Activated naive CD4-positive, alpha-beta T cell treated with anti-CD3 and anti-CD28 coated beads, Interleukin-2, amount 10 ng/mL, durations not matched to agents 7 days and 5 days (primary cell): ENCODE measurements at regions not wholly inside any gene's neighbourhood (a gene's known extent, or its start where the extent isn't known, plus 50 kb on each side); places are given as distances from the start of the nearest gene placed in this dataset.
"Not testable (repeated sequence)": the region's sequence is repeated elsewhere in the genome, so short reads cannot be mapped to it uniquely, and the experiment has no call there.

Source experiments
- CTCF ChIA-PET: fragments of 350-600 bp; sonication (Branson Sonifier 250); formaldehyde crosslinking; loops from one replicate; lab custom pipeline; 2021; ENCODE audit warnings: antibody characterized with exemption; lab: Charles Lee
- DNase-seq: peaks from one replicate; pipeline ENCODE4 v3.0.0-alpha.2; 2020
- H3K27ac Mint-ChIP-seq: one replicate; pipeline ENCODE4 v1.8.0; 2021; ENCODE audit warnings: mild to moderate bottlenecking, moderate library complexity, mixed read lengths
- H3K27me3 Mint-ChIP-seq: one replicate; pipeline ENCODE4 v1.8.0; 2021; ENCODE audit warnings: mild to moderate bottlenecking, mixed read lengths
- H3K36me3 Mint-ChIP-seq: one replicate; pipeline ENCODE4 v1.8.0; 2021; ENCODE audit warnings: mixed read lengths
- H3K4me1 Mint-ChIP-seq: one replicate; pipeline ENCODE4 v1.8.0; 2021; ENCODE audit warnings: mixed read lengths
- H3K4me3 Mint-ChIP-seq: one replicate; pipeline ENCODE4 v1.8.0; 2021; ENCODE audit warnings: mild to moderate bottlenecking, moderate library complexity, mixed read lengths
- H3K9me3 Mint-ChIP-seq: one replicate; pipeline ENCODE4 v1.8.0; 2021; ENCODE audit warnings: mixed read lengths

GRCh38 chr12:88814779-88815178 lies 234.5 kb upstream of the KITLG start:
- H3K27ac Mint-ChIP-seq: no peak overlapping the region
- H3K4me1 Mint-ChIP-seq: no peaks in the 10 kb centered on the region
- H3K27me3 Mint-ChIP-seq: no peaks in the 10 kb centered on the region
- H3K36me3 Mint-ChIP-seq: no peaks in the 10 kb centered on the region
- CTCF ChIA-PET: no interaction called here
- no peak for DNase-seq
- H3K4me3 Mint-ChIP-seq: no peak overlapping the region
- no peaks in the 10 kb centered on the region for H3K9me3 Mint-ChIP-seq

DNA sequence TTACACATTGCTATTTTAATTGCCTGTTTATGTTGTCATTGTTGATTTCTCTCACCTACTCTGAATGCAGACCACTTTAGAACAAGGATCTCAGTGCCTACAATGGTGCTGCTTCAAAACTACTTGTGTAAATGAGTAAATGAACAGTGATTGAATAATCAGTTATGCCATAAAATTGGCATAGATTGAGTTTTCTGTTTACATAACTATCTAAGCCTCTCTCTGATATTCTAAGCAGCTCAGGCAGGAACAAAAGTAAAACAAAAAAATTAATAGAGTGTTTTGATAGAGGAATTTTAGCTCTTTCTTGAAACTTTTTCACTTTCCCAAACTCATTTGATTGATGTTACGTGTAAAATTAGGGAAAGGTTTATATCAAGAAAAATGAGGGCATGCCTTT lies 232.3 kb upstream of the KITLG start:
- Mint-ChIP-seq H3K4me1 (no peaks in the 10 kb centered on the region), H3K27ac (no peak overlapping the region), H3K4me3 (no peak overlapping the region), H3K36me3 (no peaks in the 10 kb centered on the region), H3K27me3 (no peaks in the 10 kb centered on the region), H3K9me3 (no peaks in the 10 kb centered on the region)
- CTCF ChIA-PET: no interaction called here
- no peak for DNase-seq

DNA sequence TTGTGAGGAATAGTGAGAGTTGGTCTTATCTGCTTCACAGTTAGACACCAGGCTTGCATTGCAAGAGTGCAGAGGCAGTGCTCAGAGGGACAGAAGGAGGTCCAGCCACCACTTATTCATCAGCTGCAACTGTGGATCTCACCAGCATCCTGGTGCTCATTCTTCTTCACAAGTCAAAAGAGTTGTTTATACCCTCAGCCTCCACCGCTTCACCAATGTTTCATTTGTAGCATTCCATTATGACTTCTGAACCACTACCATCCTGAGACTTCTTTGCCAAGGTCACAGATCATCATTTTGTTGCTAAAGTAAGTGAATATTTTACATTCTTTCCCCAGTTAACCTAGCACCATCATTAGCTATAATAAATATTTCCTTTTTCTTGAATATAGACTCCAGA lies 230.5 kb upstream of the KITLG start:
- DNase-seq: no peak
- CTCF ChIA-PET: no interaction called here
- H3K27ac Mint-ChIP-seq: no peak overlapping the region
- H3K4me1 Mint-ChIP-seq: no peaks in the 10 kb centered on the region
- no peaks in the 10 kb centered on the region for H3K9me3 Mint-ChIP-seq
- H3K4me3 Mint-ChIP-seq: no peak overlapping the region
- no peaks in the 10 kb centered on the region for H3K27me3 Mint-ChIP-seq
- no peaks in the 10 kb centered on the region for H3K36me3 Mint-ChIP-seq

DNA sequence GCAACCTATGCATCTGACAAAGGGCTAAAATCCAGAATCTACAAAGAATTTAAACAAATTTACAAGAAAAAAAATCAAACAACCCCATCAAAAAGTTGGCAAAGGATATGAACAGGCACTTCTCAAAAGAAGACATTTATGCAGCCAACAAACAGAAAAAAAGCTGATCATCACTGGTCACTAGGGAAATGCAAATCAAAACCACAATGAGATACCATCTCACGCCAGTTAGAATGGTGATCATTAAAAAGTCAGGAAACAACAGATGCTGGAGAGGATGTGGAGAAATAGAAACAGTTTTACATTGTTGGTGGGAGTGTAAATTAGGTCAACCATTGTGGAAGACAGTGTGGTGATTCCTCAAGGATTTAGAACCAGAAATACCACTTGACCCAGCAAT lies 229.6 kb upstream of the KITLG start:
- H3K4me3 Mint-ChIP-seq, H3K36me3 Mint-ChIP-seq, H3K4me1 Mint-ChIP-seq, H3K9me3 Mint-ChIP-seq, DNase-seq, CTCF ChIA-PET, H3K27me3 Mint-ChIP-seq, H3K27ac Mint-ChIP-seq: not testable (repeated sequence)

DNA sequence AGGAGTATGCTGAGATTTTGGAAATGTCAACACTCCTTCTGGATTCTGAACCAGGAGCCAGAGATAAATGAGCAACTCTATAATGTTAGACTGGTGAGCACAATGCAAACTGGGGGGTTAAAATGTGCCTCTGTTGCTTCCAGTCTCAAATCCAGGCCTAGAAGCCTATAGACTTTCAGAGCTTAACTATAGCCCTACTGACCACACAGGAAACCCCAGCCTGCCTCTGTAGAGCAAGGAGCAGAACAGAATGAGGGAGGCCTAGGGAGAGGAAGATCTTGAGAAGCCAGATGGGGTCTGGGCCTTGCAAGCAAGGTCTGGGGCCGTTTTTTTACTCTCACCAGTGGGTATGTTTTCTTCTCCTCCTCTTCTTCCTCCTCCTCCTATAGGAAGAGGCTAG lies 225.4 kb upstream of the KITLG start:
- Mint-ChIP-seq H3K27ac (no peak overlapping the region), H3K4me3 (no peak overlapping the region), H3K4me1 (no peaks in the 10 kb centered on the region), H3K36me3 (no peaks in the 10 kb centered on the region), H3K9me3 (no peaks in the 10 kb centered on the region), H3K27me3 (no peaks in the 10 kb centered on the region)
- no peak for DNase-seq
- CTCF ChIA-PET: no interaction called here

GRCh38 chr12:88805286-88805685 lies 225.0 kb upstream of the KITLG start:
- H3K4me3 Mint-ChIP-seq: no peak overlapping the region
- H3K9me3 Mint-ChIP-seq: no peaks in the 10 kb centered on the region
- CTCF ChIA-PET: no interaction called here
- no peaks in the 10 kb centered on the region for H3K27me3 Mint-ChIP-seq
- H3K36me3 Mint-ChIP-seq: no peaks in the 10 kb centered on the region
- DNase-seq: no peak
- H3K27ac Mint-ChIP-seq: no peak overlapping the region
- no peaks in the 10 kb centered on the region for H3K4me1 Mint-ChIP-seq

DNA sequence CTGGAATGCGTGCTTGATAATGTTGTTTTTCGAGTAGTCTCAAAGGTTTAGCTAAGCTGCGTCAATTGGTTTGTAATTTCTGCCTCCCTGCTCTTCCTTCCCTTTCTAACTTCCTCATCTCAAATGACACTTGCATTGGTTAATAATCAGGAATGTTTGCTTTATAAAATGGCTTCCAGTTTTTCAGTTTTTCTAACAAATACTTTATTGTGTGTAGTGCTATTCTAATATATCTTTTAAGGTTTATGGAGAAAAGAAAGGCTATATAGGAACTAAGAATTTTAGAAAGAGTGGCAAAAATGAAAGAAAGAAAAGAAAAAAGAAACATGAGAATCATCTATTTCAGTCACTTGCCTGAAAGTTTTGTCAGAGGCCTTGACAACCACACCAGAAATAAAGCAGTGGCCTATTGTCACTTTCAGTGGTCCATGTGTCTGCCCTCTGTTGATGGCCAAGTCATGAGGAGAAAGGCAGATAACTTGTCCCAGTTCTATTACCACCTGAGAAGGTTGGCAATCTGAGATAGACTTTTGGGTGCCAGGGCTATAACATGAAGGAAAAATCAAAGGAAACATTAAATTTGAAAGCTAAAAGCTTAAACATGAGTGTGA lies 221.9 kb upstream of the KITLG start:
- DNase-seq: no peak
- H3K4me3 Mint-ChIP-seq: no peak overlapping the region
- H3K9me3 Mint-ChIP-seq: no peaks in the 10 kb centered on the region
- CTCF ChIA-PET: no interaction called here
- no peaks in the 10 kb centered on the region for H3K27me3 Mint-ChIP-seq
- no peaks in the 10 kb centered on the region for H3K36me3 Mint-ChIP-seq
- H3K4me1 Mint-ChIP-seq: no peaks in the 10 kb centered on the region
- H3K27ac Mint-ChIP-seq: no peak overlapping the region

- CTCF ChIA-PET: no interaction called here
- H3K27ac Mint-ChIP-seq: no peak overlapping the region
- no peak for DNase-seq
- H3K36me3 Mint-ChIP-seq: no peaks in the 10 kb centered on the region
- H3K4me1 Mint-ChIP-seq: no peaks in the 10 kb centered on the region
- H3K27me3 Mint-ChIP-seq: no peaks in the 10 kb centered on the region
- no peak overlapping the region for H3K4me3 Mint-ChIP-seq
- no peaks in the 10 kb centered on the region for H3K9me3 Mint-ChIP-seq
Observed at GRCh38 chr12:88801227-88802095, 221.2 kb upstream of the KITLG start.

DNA sequence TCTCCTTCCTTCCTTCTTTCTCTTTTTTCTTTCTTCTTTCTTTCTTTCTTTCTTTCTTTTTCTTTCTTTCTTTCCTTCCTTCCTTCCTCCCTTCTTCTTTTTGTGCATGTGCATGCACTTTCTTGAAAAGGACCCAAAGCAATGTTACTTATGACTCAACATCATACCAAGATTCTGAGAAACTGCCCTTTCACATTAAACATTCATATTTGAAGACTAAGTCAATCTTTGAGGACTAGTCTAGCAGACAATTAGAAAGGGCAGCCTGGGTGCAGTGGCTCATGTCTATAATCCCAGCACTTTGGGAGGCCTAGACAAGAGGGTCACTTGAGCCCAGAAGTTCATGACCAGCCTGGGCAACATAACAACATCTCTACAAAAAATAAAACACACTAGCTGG lies 212.8 kb upstream of the KITLG start:
- CTCF ChIA-PET: no interaction called here
- no peaks in the 10 kb centered on the region for H3K36me3 Mint-ChIP-seq
- H3K9me3 Mint-ChIP-seq: peaks cover 18% of the 10 kb centered on the region
- no peak overlapping the region for H3K27ac Mint-ChIP-seq
- H3K4me1 Mint-ChIP-seq: no peaks in the 10 kb centered on the region
- H3K4me3 Mint-ChIP-seq: no peak overlapping the region
- no peak for DNase-seq
- H3K27me3 Mint-ChIP-seq: no peaks in the 10 kb centered on the region

DNA sequence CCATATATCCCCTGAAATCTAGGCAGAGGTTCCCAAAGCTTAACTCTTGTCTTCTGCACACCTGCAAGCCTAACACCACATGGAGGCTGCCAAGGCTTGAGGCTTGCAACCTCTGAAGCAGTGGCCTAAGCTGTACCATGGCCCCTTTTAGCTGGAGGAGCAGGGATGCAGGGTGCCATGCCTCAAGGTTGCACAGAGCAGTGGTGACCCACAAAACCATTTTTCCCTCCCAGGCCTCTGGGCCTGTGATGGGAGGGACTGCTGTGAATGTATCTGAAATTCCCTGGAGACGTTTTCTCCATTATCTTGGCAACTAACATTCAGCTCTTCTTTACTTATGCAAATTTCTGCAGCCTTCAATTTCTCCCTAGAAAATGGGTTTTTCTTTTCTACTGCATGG lies 210.0 kb upstream of the KITLG start:
- Mint-ChIP-seq H3K4me1 (no peaks in the 10 kb centered on the region), H3K36me3 (no peaks in the 10 kb centered on the region), H3K9me3 (peaks cover 18% of the 10 kb centered on the region), H3K27me3 (no peaks in the 10 kb centered on the region), H3K27ac (no peak overlapping the region), H3K4me3 (no peak overlapping the region)
- DNase-seq: no peak
- CTCF ChIA-PET: no interaction called here

DNA sequence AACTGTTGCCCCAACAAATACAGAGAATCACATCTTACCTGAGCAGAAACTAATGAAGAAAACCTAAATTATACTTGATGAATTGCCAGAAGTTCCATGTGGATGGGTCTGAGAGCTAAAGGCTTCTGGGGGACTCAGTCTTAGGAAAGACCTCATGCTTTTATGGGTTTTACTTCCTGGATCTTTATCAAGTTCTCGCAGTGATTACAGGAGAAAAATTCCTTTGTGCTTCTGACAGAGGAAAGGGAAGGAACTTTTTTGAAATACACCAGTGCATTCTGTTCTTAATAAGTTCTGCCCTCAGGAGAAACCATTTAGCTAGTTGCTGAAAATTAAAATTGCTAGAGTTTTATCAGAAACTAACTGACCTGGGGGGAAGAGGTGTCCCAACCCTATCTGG lies 203.9 kb upstream of the KITLG start:
- Mint-ChIP-seq H3K36me3 (no peaks in the 10 kb centered on the region), H3K27me3 (no peaks in the 10 kb centered on the region), H3K27ac (no peak overlapping the region), H3K9me3 (no peaks in the 10 kb centered on the region), H3K4me1 (no peaks in the 10 kb centered on the region), H3K4me3 (no peak overlapping the region)
- DNase-seq: no peak
- CTCF ChIA-PET: no interaction called here

- H3K4me3 Mint-ChIP-seq: no peak overlapping the region
- no peaks in the 10 kb centered on the region for H3K4me1 Mint-ChIP-seq
- H3K9me3 Mint-ChIP-seq: no peaks in the 10 kb centered on the region
- DNase-seq: no peak
- H3K27me3 Mint-ChIP-seq: no peaks in the 10 kb centered on the region
- H3K36me3 Mint-ChIP-seq: no peaks in the 10 kb centered on the region
- H3K27ac Mint-ChIP-seq: no peak overlapping the region
- CTCF ChIA-PET: no interaction called here
Observed at GRCh38 chr12:88782351-88782750, 202.1 kb upstream of the KITLG start.

GRCh38 chr12:88781909-88782308 lies 201.6 kb upstream of the KITLG start:
- no peak for DNase-seq
- H3K36me3 Mint-ChIP-seq: no peaks in the 10 kb centered on the region
- H3K4me1 Mint-ChIP-seq: no peaks in the 10 kb centered on the region
- no peaks in the 10 kb centered on the region for H3K27me3 Mint-ChIP-seq
- no peak overlapping the region for H3K27ac Mint-ChIP-seq
- no peaks in the 10 kb centered on the region for H3K9me3 Mint-ChIP-seq
- no peak overlapping the region for H3K4me3 Mint-ChIP-seq
- CTCF ChIA-PET: no interaction called here

DNA sequence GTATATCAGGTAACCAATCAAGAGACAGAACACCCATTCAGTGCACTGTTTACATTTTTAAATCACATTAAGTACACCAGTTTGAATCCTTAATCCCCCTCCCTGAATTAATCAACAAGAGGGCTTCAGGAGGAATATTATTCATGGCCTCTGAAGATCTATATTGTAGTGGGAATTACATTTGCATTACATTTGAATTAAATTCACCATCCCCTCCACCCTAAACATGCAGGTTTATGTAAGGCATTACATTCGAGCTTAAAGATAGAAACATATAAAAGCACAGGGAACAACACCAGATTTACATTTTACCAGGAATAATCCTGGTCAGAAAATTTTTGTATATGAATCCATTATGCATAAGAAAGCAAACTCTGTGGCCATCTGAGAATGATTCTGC lies 197.8 kb upstream of the KITLG start:
- CTCF ChIA-PET: no interaction called here
- Mint-ChIP-seq H3K27ac (no peak overlapping the region), H3K27me3 (no peaks in the 10 kb centered on the region), H3K36me3 (no peaks in the 10 kb centered on the region), H3K9me3 (no peaks in the 10 kb centered on the region), H3K4me3 (no peak overlapping the region), H3K4me1 (no peaks in the 10 kb centered on the region)
- no peak for DNase-seq

DNA sequence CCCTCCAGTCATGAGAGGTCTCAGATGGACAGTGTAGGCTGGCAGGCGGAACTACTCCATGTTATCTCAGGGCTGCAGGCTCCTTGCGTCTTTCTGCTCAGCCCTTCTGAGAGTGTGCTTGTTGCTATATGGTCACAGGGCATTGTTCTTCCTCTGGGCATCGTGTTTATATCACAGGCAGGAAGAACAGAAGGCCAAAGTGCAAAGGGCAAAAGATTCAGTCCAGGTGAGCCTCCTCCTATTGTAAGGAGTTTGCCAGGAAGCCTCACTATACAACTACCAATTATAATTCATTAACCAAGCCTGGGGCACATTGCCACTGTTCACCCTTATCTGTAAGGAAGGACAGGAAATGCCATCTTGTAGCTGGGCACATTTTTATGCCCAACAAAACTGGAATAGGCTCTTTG lies 195.5 kb upstream of the KITLG start:
- CTCF ChIA-PET: no interaction called here
- Mint-ChIP-seq H3K4me1 (no peaks in the 10 kb centered on the region), H3K27ac (no peak overlapping the region), H3K4me3 (no peak overlapping the region), H3K36me3 (no peaks in the 10 kb centered on the region), H3K9me3 (no peaks in the 10 kb centered on the region), H3K27me3 (no peaks in the 10 kb centered on the region)
- no peak for DNase-seq
